Ishikawa (cell line): ENCODE measurements at regions not wholly inside any gene's neighbourhood (a gene's known extent, or its start where the extent isn't known, plus 50 kb on each side); places are given as distances from the start of the nearest gene placed in this dataset.

ENCODE experiments used
- CEBPB ChIP-seq: IDR thresholded peaks from 2 replicates; pipeline ENCODE4 v1.6.1; 2012
- EP300 ChIP-seq: IDR thresholded peaks from 2 replicates; pipeline ENCODE4 v1.6.1; 2012; ENCODE audit warnings: borderline replicate concordance
- FOXM1 ChIP-seq: IDR thresholded peaks from 2 replicates; pipeline ENCODE4 v1.6.1; 2012; ENCODE audit warnings: low read depth, borderline replicate concordance
- MAX ChIP-seq: IDR thresholded peaks from 2 replicates; pipeline ENCODE4 v1.6.1; 2012
- RAD21 ChIP-seq: IDR thresholded peaks from 2 replicates; pipeline ENCODE4 v1.6.1; 2012; ENCODE audit warnings: low read depth
- TCF12 ChIP-seq: IDR thresholded peaks from 2 replicates; pipeline ENCODE4 v1.6.1; 2012; ENCODE audit warnings: low read depth
- TEAD4 ChIP-seq: IDR thresholded peaks from 2 replicates; pipeline ENCODE4 v1.6.1; 2012
- USF1 ChIP-seq: IDR thresholded peaks from 2 replicates; pipeline ENCODE4 v1.6.1; 2012
- YY1 ChIP-seq: IDR thresholded peaks from 2 replicates; pipeline ENCODE4 v1.6.1; 2012; ENCODE audit warnings: low read depth

GRCh38 chr2:41527525-41528323, 520.1 kb upstream of the PKDCC start:
- TF ChIP-seq TEAD4 = no peak
- no peak for TF ChIP-seq FOXM1
- TF ChIP-seq EP300 = no peak
- no peak for TF ChIP-seq MAX
- TF ChIP-seq TCF12 = no peak
- TF ChIP-seq RAD21 = no peak
- no peak for TF ChIP-seq USF1
- TF ChIP-seq CEBPB = no peak
- no peak for TF ChIP-seq YY1
